HFF-Myc (cell line): ENCODE measurements at regions not wholly inside any gene's neighbourhood (a gene's known extent, or its start where the extent isn't known, plus 50 kb on each side); places are given as distances from the start of the nearest gene placed in this dataset.

Source experiments
- DNase-seq: peaks from one replicate; pipeline ENCODE4 v3.0.0-alpha.2; 2011; ENCODE audit warnings: low read depth; ENCODE audit errors: extremely low read depth
- H3K4me3 ChIP-seq: replicated peaks from 2 replicates; pipeline ENCODE4 v1.5.1; 2011; ENCODE audit warnings: low read depth, mild to moderate bottlenecking, control low read depth, low read length
- TF ChIP-seq, protein P1 (sequence below): IDR thresholded peaks from 2 replicates; pipeline ENCODE4 v1.5.1; 2012; ENCODE audit warnings: mild to moderate bottlenecking, low read depth, low read length, control low read depth; ENCODE audit errors: missing control alignments

DNA sequence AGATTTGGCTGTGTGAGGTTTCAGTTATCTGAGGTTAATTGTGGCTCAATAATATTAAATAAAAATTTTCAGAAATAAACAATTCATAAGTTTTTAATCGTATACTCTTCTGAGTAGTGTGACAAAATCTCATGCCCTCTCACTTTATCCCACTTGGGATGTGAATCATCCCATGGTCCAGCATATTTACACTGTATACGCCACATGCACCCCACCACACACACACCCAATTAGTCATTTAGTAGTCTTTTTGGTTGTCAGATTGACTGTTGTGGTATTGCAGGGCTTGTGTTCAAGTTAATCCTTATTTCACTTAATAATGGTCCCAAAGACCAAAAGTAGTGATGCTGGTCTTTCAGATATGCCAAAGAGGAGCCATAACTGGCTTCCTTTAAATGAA, 66.4 kb upstream of the PCDH9 start:
- TF ChIP-seq, protein P1, sequence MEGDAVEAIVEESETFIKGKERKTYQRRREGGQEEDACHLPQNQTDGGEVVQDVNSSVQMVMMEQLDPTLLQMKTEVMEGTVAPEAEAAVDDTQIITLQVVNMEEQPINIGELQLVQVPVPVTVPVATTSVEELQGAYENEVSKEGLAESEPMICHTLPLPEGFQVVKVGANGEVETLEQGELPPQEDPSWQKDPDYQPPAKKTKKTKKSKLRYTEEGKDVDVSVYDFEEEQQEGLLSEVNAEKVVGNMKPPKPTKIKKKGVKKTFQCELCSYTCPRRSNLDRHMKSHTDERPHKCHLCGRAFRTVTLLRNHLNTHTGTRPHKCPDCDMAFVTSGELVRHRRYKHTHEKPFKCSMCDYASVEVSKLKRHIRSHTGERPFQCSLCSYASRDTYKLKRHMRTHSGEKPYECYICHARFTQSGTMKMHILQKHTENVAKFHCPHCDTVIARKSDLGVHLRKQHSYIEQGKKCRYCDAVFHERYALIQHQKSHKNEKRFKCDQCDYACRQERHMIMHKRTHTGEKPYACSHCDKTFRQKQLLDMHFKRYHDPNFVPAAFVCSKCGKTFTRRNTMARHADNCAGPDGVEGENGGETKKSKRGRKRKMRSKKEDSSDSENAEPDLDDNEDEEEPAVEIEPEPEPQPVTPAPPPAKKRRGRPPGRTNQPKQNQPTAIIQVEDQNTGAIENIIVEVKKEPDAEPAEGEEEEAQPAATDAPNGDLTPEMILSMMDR = no peak
- DNase-seq = no peak
- H3K4me3 ChIP-seq = no peak overlapping the region

DNA sequence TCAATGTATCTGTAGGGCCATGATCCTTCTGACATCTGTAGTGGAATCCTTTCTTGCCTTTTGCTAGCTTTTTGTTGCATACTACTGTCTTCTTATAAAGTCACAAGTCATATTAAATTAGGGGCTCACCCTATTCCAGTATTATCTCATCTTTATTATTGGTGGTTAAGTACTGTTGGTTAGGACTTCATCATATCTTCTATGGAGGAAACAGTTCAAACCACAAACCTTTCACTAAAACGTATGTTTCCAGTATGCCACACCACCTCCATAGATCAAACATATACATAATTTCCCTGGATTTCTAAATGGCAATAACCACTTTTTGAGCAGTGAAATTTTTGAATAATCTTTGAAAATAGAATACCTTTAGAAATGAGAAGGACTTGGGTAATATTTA, 62.8 kb upstream of the PCDH9 start:
- DNase-seq = no peak
- H3K4me3 ChIP-seq = no peak overlapping the region
- TF ChIP-seq, protein P1 = no peak

DNA sequence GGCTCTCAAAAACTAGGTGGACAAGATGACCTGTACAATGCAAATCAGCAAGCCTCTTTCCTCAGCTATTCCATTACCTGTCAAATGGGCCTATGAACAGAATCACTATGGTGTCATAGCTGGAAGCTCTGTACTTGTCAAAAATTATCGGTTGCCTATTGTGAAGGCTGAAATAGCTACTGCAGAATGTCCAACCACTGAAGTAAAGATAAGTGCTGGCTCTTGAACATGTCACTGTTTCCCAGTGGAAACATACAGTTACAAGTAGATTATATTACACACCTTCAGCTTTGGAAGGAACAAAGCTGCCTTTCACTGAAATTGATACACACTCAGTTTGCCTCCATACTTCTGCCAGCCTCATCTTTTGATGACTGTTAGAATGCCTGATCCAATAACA, 55.5 kb upstream of the PCDH9 start:
- TF ChIP-seq, protein P1 = no peak
- no peak overlapping the region for H3K4me3 ChIP-seq

DNA sequence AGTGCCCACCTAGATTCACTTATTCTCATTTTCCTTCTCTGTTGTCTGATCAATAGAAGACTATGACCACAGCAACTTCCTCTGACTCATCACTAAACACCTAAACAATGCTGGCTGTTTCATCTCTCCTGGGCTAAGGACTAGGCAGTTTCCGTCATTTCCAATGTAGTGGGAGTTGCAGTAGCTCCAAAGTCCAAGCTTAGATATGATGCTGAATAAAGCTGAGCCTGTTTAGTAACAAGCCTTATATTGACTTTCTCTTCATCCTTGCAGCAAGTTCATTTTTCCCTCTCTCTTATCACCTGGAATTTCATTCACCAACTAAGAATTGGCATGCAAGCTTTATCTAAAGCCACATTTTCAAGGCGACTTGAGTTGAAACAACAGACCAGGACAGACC, 53.5 kb upstream of the PCDH9 start:
- no peak for DNase-seq
- TF ChIP-seq, protein P1 = no peak
- no peak overlapping the region for H3K4me3 ChIP-seq

More for the DNA sequence above, 55.5 kb upstream of the PCDH9 start:
- DNase-seq = no peak

DNA sequence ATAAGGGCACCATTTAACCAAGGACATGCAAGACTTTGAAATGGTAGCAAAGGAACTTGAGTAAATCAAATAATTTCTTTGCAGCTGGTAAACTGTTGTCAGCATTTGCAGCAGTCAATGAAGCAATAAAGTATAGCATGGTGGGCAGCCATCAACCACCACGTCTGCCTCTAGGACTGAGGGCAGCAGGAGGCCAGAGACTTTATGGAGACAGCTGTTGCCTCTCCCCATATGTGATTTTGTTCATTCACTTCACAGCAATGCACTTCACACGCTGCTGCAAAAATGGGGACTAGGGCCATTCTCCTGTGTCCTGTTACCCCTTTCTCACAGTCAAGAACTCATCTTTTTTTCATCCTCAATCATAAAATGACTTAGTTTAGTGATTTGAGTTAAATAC, 51.3 kb upstream of the PCDH9 start:
- DNase-seq = no peak
- H3K4me3 ChIP-seq = no peak overlapping the region
- TF ChIP-seq, protein P1 = no peak
